ENCODE measurements at regions not wholly inside any gene's neighbourhood (a gene's known extent, or its start where the extent isn't known, plus 50 kb on each side); places are given as distances from the start of the nearest gene placed in this dataset.

DNA sequence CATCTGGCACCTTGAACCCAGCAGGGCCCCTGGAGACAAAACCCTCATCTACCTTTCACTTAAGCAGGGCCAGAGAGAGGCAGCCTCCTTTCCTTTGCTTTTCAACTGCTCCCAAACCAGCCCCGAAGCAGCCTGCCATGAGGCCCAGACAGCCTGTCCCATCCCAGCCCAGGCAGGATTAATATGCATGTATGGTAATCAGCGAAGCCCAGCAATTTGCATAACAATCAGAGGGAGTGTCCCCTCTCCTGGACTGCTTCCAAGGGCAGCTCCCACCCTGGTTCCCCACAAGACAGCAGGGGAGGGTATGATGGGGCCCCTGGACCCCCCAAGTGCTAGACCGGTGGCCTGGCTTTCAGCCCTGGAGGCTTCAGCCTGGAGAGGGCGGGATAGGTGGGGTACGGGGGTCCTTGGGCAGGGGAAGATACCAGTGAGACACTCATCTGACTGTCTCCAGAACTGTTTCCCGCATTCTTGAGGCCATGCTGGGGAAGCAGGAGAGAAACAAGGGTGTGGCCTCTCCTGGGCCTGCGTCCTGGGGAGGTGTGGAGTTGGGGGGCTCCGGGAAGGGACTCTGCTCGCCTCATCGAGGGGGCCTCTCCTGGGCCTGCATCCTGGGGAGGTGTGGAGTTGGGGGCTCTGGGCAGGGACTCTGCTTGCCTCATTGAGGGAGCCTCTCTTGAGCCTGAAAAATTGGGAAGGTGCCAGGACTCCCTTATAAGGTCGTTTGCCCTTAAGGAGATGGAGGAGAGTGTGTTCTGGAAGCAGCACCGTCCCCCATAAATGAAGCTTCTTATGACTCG, 93.2 kb upstream of the PRR5 start:
- TF ChIP-seq, protein P1, sequence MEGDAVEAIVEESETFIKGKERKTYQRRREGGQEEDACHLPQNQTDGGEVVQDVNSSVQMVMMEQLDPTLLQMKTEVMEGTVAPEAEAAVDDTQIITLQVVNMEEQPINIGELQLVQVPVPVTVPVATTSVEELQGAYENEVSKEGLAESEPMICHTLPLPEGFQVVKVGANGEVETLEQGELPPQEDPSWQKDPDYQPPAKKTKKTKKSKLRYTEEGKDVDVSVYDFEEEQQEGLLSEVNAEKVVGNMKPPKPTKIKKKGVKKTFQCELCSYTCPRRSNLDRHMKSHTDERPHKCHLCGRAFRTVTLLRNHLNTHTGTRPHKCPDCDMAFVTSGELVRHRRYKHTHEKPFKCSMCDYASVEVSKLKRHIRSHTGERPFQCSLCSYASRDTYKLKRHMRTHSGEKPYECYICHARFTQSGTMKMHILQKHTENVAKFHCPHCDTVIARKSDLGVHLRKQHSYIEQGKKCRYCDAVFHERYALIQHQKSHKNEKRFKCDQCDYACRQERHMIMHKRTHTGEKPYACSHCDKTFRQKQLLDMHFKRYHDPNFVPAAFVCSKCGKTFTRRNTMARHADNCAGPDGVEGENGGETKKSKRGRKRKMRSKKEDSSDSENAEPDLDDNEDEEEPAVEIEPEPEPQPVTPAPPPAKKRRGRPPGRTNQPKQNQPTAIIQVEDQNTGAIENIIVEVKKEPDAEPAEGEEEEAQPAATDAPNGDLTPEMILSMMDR (IDR thresholded peaks at IDR 0.05; ENCODE audit: insufficient read depth, low read length, poor library complexity, severe bottlenecking): no peak
- TF ChIP-seq EZH2phosphoT487 (conservative IDR thresholded peaks at IDR 0.05; ENCODE audit: low read length): no peak
